Panc1 (cell line): ENCODE measurements at regions not wholly inside any gene's neighbourhood (a gene's known extent, or its start where the extent isn't known, plus 50 kb on each side); places are given as distances from the start of the nearest gene placed in this dataset.

Experiments used
- POLR2AphosphoS5 ChIP-seq: IDR thresholded peaks from 2 replicates; pipeline ENCODE4 v1.6.1; 2012; ENCODE audit warnings: mild to moderate bottlenecking, low read depth, low read length, moderate library complexity
- SIN3A ChIP-seq: IDR thresholded peaks from 2 replicates; pipeline ENCODE4 v1.6.1; 2012; ENCODE audit warnings: low read depth, mild to moderate bottlenecking, low read length, moderate library complexity, borderline replicate concordance; ENCODE audit not compliant: insufficient read depth
- TCF7L2 ChIP-seq: IDR thresholded peaks from 2 replicates; pipeline ENCODE4 v1.6.1; 2011; ENCODE audit warnings: mild to moderate bottlenecking, low read depth, low read length, inconsistent platforms
- TF ChIP-seq, protein P1 (sequence below): fragments of 450-650 bp; IDR thresholded peaks from 2 replicates; pipeline ENCODE4 v1.5.1; 2017; ENCODE audit warnings: mild to moderate bottlenecking
- TF ChIP-seq, protein P2 (sequence below), 2 experiments: IDR thresholded peaks; 2 replicates each; pipeline ENCODE4 v1.6.1; 2011 to 2012; ENCODE audit warnings: low read depth in 2 of 2, control low read depth in 1 of 2, low read length in 1 of 2, mild to moderate bottlenecking in 1 of 2, moderate library complexity in 1 of 2; ENCODE audit not compliant: insufficient read depth in 1 of 2

DNA sequence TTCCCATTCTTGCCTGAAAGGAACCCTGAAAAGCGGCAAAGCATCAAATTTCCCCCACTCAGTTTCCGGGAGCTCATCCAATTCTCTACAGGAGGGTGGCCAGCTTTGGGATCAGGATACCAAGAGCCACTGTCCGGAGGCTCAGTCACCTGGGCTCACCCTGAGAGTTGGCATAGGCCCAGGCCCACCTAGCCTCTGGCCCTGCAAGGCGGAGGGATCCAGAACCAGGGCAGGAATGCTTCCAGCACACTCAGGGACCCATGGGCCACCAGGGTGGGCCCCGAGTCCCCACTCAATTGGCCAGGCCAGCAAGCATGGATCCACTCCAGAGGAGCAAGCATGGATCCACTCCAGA lies 432.9 kb upstream of the MYT1L start:
- TF ChIP-seq, protein P1, sequence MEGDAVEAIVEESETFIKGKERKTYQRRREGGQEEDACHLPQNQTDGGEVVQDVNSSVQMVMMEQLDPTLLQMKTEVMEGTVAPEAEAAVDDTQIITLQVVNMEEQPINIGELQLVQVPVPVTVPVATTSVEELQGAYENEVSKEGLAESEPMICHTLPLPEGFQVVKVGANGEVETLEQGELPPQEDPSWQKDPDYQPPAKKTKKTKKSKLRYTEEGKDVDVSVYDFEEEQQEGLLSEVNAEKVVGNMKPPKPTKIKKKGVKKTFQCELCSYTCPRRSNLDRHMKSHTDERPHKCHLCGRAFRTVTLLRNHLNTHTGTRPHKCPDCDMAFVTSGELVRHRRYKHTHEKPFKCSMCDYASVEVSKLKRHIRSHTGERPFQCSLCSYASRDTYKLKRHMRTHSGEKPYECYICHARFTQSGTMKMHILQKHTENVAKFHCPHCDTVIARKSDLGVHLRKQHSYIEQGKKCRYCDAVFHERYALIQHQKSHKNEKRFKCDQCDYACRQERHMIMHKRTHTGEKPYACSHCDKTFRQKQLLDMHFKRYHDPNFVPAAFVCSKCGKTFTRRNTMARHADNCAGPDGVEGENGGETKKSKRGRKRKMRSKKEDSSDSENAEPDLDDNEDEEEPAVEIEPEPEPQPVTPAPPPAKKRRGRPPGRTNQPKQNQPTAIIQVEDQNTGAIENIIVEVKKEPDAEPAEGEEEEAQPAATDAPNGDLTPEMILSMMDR: no peak
- TF ChIP-seq, protein P2, sequence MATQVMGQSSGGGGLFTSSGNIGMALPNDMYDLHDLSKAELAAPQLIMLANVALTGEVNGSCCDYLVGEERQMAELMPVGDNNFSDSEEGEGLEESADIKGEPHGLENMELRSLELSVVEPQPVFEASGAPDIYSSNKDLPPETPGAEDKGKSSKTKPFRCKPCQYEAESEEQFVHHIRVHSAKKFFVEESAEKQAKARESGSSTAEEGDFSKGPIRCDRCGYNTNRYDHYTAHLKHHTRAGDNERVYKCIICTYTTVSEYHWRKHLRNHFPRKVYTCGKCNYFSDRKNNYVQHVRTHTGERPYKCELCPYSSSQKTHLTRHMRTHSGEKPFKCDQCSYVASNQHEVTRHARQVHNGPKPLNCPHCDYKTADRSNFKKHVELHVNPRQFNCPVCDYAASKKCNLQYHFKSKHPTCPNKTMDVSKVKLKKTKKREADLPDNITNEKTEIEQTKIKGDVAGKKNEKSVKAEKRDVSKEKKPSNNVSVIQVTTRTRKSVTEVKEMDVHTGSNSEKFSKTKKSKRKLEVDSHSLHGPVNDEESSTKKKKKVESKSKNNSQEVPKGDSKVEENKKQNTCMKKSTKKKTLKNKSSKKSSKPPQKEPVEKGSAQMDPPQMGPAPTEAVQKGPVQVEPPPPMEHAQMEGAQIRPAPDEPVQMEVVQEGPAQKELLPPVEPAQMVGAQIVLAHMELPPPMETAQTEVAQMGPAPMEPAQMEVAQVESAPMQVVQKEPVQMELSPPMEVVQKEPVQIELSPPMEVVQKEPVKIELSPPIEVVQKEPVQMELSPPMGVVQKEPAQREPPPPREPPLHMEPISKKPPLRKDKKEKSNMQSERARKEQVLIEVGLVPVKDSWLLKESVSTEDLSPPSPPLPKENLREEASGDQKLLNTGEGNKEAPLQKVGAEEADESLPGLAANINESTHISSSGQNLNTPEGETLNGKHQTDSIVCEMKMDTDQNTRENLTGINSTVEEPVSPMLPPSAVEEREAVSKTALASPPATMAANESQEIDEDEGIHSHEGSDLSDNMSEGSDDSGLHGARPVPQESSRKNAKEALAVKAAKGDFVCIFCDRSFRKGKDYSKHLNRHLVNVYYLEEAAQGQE (IDR thresholded peaks at IDR 0.05; ENCODE audit: insufficient read depth in 1 of 2, low read depth in 2 of 2, low read length in 1 of 2): no peak
- TF ChIP-seq POLR2AphosphoS5 (no peak), SIN3A (no peak), TCF7L2 (no peak)
